ENCODE measurements at regions not wholly inside any gene's neighbourhood (a gene's known extent, or its start where the extent isn't known, plus 50 kb on each side); places are given as distances from the start of the nearest gene placed in this dataset.

DNA sequence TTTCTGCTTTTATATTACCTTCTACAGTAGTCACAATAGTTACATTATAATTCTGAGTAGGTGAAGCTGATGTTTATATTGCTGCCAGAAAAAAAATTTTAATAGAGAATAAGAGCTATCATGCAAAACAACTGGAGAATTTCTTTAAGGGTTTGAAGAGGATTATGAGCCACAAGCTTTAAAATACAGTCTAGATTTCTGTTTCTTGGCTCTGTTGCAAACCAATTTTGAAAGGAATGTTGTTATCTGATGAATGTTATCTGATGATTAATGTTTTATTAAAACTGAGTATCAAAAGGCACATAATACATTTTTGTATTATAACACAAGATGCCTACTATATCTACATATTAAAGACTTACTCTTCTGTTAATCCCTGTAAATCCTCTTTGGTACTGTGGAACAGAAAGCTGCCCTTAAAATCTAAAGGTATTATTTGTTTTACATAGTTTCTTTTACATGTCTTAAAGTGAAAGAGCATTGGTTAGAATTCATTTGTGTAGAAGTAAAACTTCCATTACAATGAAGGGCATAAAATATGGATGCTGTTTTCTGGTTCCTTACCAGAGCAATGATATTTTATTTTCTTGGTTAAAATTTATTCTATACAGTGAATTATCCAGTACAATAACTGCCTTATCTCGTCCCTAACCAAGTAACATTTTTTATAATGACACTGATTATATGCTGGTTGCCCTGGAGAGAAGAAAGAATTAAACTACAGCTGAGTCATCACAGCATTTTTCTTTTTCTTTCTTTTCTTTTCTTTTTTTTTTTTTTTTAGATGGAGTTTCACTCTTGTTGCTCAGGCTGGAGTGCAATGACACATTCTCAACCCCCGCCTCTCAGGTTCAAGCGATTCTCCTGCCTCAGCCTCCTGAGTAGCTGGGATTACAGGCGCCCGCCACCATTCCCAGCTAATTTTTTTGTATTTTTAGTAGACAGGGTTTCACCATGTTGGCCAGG is 205.7 kb downstream of the TANC2 start:
- TF ChIP-seq, protein P1, sequence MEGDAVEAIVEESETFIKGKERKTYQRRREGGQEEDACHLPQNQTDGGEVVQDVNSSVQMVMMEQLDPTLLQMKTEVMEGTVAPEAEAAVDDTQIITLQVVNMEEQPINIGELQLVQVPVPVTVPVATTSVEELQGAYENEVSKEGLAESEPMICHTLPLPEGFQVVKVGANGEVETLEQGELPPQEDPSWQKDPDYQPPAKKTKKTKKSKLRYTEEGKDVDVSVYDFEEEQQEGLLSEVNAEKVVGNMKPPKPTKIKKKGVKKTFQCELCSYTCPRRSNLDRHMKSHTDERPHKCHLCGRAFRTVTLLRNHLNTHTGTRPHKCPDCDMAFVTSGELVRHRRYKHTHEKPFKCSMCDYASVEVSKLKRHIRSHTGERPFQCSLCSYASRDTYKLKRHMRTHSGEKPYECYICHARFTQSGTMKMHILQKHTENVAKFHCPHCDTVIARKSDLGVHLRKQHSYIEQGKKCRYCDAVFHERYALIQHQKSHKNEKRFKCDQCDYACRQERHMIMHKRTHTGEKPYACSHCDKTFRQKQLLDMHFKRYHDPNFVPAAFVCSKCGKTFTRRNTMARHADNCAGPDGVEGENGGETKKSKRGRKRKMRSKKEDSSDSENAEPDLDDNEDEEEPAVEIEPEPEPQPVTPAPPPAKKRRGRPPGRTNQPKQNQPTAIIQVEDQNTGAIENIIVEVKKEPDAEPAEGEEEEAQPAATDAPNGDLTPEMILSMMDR (IDR thresholded peaks at IDR 0.05), result no peak
- Histone ChIP-seq H3K4me3 (ENCODE audit: low read depth, low read length) (no peak overlapping the region), H3K9me3 (ENCODE audit: control insufficient read depth, low read length) (no peaks in the 10 kb centered on the region), H3K79me2 (peaks cover 3% of the 10 kb centered on the region), H3K4me1 (peaks cover 2% of the 10 kb centered on the region), H3K4me2 (ENCODE audit: low read length) (no peak overlapping the region), H3K27me3 (ENCODE audit: control insufficient read depth, insufficient read depth, low read length) (no peaks in the 10 kb centered on the region), H3K9ac (no peak overlapping the region), H3K27ac (no peak overlapping the region), H3K36me3 (ENCODE audit: control insufficient read depth, insufficient read depth, low read length) (no peaks in the 10 kb centered on the region), H2AFZ (no peak overlapping the region)

DNA sequence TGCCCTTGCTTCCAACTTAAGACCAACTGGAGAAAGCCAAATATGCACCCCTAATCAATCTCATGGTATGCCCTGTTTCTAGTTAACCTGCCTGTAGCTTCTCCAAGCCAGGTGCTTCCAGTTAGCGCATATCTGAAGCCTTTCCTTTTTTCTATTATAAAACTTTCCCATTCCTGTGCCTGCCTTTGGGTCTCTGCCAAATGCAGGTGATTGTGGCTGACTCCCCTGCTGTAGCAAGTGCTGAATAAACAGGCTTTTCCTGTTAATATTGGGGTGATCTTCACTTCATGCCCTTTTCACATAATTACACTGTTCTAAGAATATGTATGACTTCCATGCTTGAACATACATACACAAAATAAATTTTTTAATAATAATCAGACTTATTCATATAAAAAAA is 207.4 kb downstream of the TANC2 start:
- Histone ChIP-seq H3K9me3 (ENCODE audit: control insufficient read depth, low read length) (no peaks in the 10 kb centered on the region), H2AFZ (no peak overlapping the region), H3K27me3 (ENCODE audit: control insufficient read depth, insufficient read depth, low read length) (no peaks in the 10 kb centered on the region), H3K36me3 (ENCODE audit: control insufficient read depth, insufficient read depth, low read length) (no peaks in the 10 kb centered on the region), H3K4me2 (ENCODE audit: low read length) (no peak overlapping the region), H3K4me3 (ENCODE audit: low read depth, low read length) (no peak overlapping the region), H3K79me2 (peaks cover 3% of the 10 kb centered on the region), H3K9ac (no peak overlapping the region), H3K4me1 (peaks cover 2% of the 10 kb centered on the region), H3K27ac (no peak overlapping the region)
- TF ChIP-seq, protein P1 (IDR thresholded peaks at IDR 0.05), result no peak

DNA sequence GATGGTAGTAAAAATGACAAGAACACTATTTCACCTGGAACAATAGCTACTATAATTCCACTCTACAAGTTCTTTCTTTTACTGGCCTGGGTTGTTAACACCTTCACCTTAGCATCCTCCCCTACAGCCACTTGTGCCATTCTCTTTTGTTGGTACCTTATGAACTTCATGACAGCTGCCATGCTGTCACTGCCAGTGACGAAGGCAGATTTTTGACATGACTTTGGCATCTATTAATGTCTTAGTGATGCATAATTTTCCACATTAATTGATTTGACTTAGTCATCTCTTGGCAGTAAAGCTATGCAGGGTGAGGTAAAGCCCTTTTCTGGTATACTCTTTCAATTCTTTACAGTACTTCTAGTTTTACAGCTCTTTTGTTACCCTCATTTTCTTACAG is 207.9 kb downstream of the TANC2 start:
- no peak overlapping the region for H3K4me3 ChIP-seq (ENCODE audit: low read depth, low read length)
- no peaks in the 10 kb centered on the region for H3K9me3 ChIP-seq (ENCODE audit: control insufficient read depth, low read length)
- no peak overlapping the region for H2AFZ ChIP-seq
- no peak overlapping the region for H3K27ac ChIP-seq
- H3K4me1 ChIP-seq, result peaks cover 2% of the 10 kb centered on the region
- TF ChIP-seq, protein P1 (IDR thresholded peaks at IDR 0.05), result no peak
- H3K9ac ChIP-seq, result no peak overlapping the region
- H3K79me2 ChIP-seq, result peaks cover 3% of the 10 kb centered on the region
- H3K27me3 ChIP-seq (ENCODE audit: control insufficient read depth, insufficient read depth, low read length), result no peaks in the 10 kb centered on the region
- no peaks in the 10 kb centered on the region for H3K36me3 ChIP-seq (ENCODE audit: control insufficient read depth, insufficient read depth, low read length)
- H3K4me2 ChIP-seq (ENCODE audit: low read length), result no peak overlapping the region

DNA sequence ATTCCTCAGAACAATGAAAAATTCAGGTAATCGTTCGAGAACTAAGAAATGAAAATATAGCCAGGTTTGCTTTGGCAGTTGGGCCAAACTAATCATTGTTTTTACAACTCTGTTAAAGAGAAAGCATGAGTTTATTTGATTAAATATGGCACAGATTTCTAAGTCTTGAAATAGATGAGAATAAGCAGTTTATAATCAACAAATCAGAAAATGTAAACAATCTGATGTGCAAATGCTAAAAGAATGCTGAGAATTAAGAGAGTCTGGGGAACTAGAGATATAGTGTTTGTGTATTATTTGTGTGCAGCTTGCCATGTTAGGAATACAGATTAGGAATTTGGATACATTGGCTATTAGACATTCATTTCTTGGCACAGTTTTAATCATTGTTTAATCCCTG is 212.5 kb downstream of the TANC2 start:
- Histone ChIP-seq H3K4me2 (ENCODE audit: low read length) (no peak overlapping the region), H3K4me1 (no peaks in the 10 kb centered on the region), H2AFZ (no peak overlapping the region)

More for the DNA sequence above, 212.5 kb downstream of the TANC2 start:
- Histone ChIP-seq H3K27me3 (ENCODE audit: control insufficient read depth, insufficient read depth, low read length) (no peaks in the 10 kb centered on the region), H3K4me3 (ENCODE audit: low read depth, low read length) (no peak overlapping the region), H3K9me3 (ENCODE audit: control insufficient read depth, low read length) (no peaks in the 10 kb centered on the region), H3K27ac (no peak overlapping the region), H3K79me2 (no peaks in the 10 kb centered on the region), H3K9ac (no peak overlapping the region), H3K36me3 (ENCODE audit: control insufficient read depth, insufficient read depth, low read length) (no peaks in the 10 kb centered on the region)
- TF ChIP-seq, protein P1 (IDR thresholded peaks at IDR 0.05), result no peak
